Gastroesophageal sphincter (tissue), 2 donors: ENCODE measurements at regions not wholly inside any gene's neighbourhood (a gene's known extent, or its start where the extent isn't known, plus 50 kb on each side); places are given as distances from the start of the nearest gene placed in this dataset.

Experiments
- POLR2A ChIP-seq, 2 donors: fragments of 450-650 bp; IDR thresholded peaks; one replicate each; pipeline ENCODE4 v1.6.1; 2017; ENCODE audit warnings: antibody characterized with exemption in 2 of 2, mild to moderate bottlenecking in 2 of 2, moderate library complexity in 1 of 2
- POLR2AphosphoS5 ChIP-seq: sonication (generic); formaldehyde crosslinking; IDR thresholded peaks from one replicate; pipeline ENCODE4 v1.6.1; 2017; ENCODE audit warnings: antibody characterized with exemption

DNA sequence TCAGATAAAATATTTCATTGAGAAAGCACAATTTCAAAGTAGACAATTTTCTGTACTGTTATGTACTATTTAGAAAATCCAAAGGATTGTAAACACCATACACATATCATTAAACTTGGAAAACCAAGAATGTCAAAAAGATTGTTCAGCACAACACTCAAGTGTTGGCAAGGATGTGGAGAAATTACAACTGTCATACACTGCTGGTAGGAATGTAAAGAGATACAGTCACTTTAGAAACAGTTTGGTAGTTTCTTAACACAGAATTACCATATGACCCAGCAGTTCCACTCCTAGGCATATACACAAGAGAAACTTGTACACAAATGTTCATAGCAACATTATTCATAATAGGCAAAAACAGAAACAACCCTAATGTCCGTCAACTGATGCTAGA lies 71.2 kb downstream of the OR2K2 start:
- TF ChIP-seq POLR2A (IDR thresholded peaks at IDR 0.05), result no peak
- no peak for TF ChIP-seq POLR2AphosphoS5
